Fibroblast of villous mesenchyme (primary cell): ENCODE measurements at regions not wholly inside any gene's neighbourhood (a gene's known extent, or its start where the extent isn't known, plus 50 kb on each side); places are given as distances from the start of the nearest gene placed in this dataset.

Source experiments
- DNase-seq: peaks from one replicate; pipeline ENCODE4 v3.0.0-alpha.2; 2010; ENCODE audit warnings: low read depth
- H3K4me3 ChIP-seq: 2 replicates; pipeline ENCODE4 v1.5.1; 2011; ENCODE audit warnings: low read depth, mild to moderate bottlenecking, low read length
- CTCF ChIP-seq: IDR thresholded peaks from 2 replicates; pipeline ENCODE4 v1.5.1; 2012; ENCODE audit warnings: low read depth, mild to moderate bottlenecking, low read length; ENCODE audit not compliant: insufficient read depth

- no peak for TF ChIP-seq CTCF
- no peak for DNase-seq
- H3K4me3 ChIP-seq: no peak overlapping the region
Measured at GRCh38 chr2:8538531-8538930, 143.3 kb upstream of the ID2 start.

GRCh38 chr2:8538931-8539621 lies 142.8 kb upstream of the ID2 start:
- H3K4me3 ChIP-seq: no peak overlapping the region
- TF ChIP-seq CTCF: no peak
- no peak for DNase-seq

GRCh38 chr2:8539743-8540551 lies 141.9 kb upstream of the ID2 start:
- no peak for DNase-seq
- no peak overlapping the region for H3K4me3 ChIP-seq
- TF ChIP-seq CTCF: no peak

- H3K4me3 ChIP-seq: no peak overlapping the region
- DNase-seq: no peak
- no peak for TF ChIP-seq CTCF
Measured at GRCh38 chr2:8540552-8541055, 141.3 kb upstream of the ID2 start.

- no peak overlapping the region for H3K4me3 ChIP-seq
- no peak for DNase-seq
- TF ChIP-seq CTCF: no peak
Measured at GRCh38 chr2:8541223-8541622, 140.6 kb upstream of the ID2 start.

GRCh38 chr2:8541636-8542035 lies 140.2 kb upstream of the ID2 start:
- no peak for TF ChIP-seq CTCF
- no peak for DNase-seq
- no peak overlapping the region for H3K4me3 ChIP-seq
